Astrocyte (in vitro differentiated cells and primary cell): ENCODE measurements at regions not wholly inside any gene's neighbourhood (a gene's known extent, or its start where the extent isn't known, plus 50 kb on each side); places are given as distances from the start of the nearest gene placed in this dataset.

Experiments used
- EZH2 ChIP-seq: IDR thresholded peaks from 2 replicates; pipeline ENCODE4 v1.6.1; 2012; ENCODE audit warnings: mild to moderate bottlenecking, low read length, inconsistent platforms; ENCODE audit not compliant: insufficient read depth
- TF ChIP-seq, protein P1 (sequence below): IDR thresholded peaks from 2 replicates; pipeline ENCODE4 v1.5.1; 2011; ENCODE audit warnings: low read depth, mild to moderate bottlenecking, inconsistent platforms, low read length, moderate library complexity; ENCODE audit not compliant: insufficient read depth

DNA sequence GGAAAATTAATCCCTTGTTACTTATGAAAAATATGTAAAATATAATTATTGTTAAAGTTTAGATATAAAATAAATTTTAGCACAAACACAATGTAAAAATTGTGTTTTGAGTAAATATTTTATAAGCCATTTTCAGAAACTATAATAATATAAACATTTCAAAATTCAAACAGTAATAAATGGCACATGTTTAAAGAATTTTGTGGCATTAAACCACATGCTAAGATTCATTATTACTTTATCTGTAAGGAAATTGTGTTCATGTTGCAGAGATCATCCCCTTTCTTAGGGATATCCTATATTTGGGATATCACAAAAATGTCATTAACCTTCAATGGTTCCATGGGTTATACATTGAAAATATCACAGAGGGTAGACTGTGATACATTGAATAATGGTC is 1044.3 kb downstream of the AMY1C start:
- no peak for TF ChIP-seq EZH2
- TF ChIP-seq, protein P1, sequence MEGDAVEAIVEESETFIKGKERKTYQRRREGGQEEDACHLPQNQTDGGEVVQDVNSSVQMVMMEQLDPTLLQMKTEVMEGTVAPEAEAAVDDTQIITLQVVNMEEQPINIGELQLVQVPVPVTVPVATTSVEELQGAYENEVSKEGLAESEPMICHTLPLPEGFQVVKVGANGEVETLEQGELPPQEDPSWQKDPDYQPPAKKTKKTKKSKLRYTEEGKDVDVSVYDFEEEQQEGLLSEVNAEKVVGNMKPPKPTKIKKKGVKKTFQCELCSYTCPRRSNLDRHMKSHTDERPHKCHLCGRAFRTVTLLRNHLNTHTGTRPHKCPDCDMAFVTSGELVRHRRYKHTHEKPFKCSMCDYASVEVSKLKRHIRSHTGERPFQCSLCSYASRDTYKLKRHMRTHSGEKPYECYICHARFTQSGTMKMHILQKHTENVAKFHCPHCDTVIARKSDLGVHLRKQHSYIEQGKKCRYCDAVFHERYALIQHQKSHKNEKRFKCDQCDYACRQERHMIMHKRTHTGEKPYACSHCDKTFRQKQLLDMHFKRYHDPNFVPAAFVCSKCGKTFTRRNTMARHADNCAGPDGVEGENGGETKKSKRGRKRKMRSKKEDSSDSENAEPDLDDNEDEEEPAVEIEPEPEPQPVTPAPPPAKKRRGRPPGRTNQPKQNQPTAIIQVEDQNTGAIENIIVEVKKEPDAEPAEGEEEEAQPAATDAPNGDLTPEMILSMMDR = no peak
